Stimulated activated CD4-positive, alpha-beta T cell treated with anti-CD3 and anti-CD28 coated beads, Interleukin-4, amount 100 ng/mL, for 1 hour (primary cell): ENCODE measurements at regions not wholly inside any gene's neighbourhood (a gene's known extent, or its start where the extent isn't known, plus 50 kb on each side); places are given as distances from the start of the nearest gene placed in this dataset.
"Not testable (repeated sequence)": the region's sequence is repeated elsewhere in the genome, so short reads cannot be mapped to it uniquely, and the experiment has no call there.

Experiments
- DNase-seq: peaks from one replicate; pipeline ENCODE4 v3.0.0-alpha.2; 2020

DNA sequence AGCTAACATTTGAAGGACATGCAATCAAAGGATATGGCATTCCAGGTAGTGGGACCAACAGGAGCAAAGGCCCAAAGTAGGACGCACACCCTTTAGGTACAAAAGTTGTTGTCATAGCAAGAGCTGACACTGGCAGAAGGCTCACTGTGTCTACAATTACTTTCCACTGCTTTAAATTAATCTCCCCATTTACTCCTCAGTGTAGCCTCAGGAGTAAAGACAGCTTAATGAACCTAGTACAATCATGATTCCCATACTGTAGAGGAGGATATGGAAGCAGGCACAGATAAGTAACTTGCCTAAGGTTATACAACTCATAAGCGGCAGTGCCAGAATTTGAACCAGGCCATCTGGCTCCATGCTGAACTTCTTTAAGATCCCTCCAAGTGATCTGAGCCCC lies 212.9 kb upstream of the SFSWAP start:
- no peak for DNase-seq

DNA sequence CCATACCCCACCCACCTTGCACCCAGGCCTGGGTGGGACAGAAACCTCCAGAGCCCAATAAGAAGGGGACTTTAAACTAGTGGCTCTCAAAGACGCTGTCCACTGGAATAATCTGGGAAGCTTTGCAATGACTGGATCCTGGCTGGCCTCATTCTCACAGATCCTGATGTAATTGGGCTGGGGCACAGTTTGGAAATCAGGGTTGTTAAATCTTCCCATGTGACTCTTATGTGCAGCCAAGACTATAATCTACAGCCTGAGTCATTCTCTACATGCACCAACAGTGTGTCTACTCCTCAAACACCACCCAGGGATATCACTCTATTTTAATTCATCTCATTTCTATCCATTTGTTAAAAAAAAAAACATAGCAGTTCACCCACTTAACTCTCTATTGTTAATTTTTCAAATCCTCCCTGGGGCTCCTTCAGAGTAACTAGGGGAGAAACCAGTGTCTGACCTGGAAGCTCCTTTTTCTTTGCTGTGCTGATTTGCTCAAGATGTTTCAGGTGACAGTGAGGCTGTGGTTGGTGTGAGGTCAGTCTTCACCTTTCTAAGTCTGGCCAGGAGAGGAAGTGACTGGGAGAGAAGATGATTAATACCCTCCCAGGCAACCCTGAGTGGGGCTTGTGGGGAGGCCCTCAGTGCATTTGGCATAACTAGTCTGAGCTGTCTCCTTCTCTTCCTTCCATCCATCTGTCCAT lies 211.6 kb upstream of the SFSWAP start:
- DNase-seq = no peak

DNA sequence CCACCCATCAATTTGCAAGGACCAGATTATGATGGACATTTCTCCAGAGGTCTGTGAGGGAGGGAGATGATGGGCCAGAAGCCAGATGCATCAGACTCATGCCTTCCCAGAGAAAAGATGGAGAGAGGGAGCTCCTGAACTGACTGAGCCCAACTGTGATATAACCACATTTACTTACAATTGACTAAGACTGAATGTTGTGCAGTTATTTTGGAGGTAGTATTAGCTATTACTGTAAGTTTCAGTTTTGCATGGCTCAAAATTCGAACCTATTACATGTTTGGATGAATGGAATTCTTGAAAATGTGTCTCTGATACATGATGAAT lies 211.1 kb upstream of the SFSWAP start:
- no peak for DNase-seq

DNA sequence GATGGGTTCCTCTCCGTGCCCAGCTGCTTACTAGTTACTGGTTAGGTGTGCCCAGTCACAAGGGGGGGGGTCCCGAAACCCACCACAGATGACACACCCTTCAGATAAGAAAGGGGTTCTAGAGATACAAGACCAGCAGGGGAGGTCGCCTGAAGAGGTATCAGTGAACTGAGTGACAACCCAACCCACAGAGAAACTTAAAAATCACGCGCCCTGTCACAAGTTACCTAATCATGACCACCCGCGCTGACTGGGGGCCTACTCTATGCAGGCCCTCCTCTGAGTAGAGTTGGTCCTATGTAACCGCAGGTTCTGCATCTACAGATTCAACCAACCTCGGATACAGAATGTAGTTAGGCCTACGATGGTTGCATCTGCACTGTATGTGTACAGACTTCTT lies 210.3 kb upstream of the SFSWAP start:
- no peak for DNase-seq

DNA sequence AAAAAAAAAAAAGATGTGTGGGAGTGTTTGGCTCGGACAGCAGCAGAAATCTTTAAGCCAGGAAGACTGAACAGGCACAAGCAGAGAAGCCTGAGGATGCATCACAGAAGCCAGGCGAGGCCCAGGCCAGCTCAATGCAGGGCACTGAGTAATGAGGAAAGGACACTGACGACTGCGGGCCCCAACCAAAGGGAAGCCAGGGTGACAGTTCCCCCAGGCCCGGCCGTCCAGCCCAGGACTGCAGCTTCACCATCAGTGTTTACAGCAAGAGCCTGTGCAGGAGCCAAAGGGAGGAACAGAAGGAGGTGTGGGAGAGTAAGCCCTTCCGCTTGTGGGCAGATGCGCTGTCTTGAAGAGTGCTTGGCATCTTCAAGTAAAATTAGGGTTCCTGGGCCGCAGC lies 205.3 kb upstream of the SFSWAP start:
- DNase-seq = no peak

DNA sequence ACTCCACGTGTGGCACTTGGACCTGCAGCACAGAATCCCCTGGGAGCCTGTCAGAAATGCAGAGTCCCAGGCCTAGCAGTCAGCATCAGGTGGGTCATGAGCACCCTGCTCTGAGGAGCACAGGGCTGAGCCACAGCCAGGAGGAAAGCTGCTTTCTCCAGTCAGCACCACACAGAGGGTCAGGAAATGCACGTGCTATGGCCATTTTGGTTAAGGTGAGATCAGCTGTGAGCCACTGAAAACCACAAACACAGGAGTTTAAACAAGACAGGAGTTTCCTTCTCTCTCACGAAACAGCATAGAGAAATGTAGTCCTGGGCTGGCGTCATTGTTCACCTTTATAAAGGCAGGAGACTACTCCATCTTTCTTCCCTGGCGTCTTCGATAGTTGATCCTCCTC lies 204.5 kb upstream of the SFSWAP start:
- no peak for DNase-seq

DNA sequence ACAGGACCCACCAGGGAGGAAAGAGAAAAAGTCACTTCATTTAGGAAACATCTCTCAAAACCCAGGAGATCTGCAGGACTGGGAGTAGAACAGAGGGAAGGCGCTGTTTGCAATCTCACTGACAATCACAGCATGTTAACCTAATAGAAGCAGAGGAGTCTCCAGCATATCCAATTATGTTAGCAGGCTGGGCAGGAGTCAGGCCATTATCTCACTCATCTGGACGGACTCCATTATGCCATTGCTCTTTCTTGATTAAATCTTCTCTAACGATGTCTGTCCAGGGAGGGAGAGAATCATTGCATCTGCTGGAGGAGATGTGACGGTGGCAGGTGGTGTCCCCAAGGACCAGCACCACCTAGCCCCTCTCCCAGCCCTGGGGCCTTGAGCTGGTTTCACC lies 203.8 kb upstream of the SFSWAP start:
- no peak for DNase-seq

DNA sequence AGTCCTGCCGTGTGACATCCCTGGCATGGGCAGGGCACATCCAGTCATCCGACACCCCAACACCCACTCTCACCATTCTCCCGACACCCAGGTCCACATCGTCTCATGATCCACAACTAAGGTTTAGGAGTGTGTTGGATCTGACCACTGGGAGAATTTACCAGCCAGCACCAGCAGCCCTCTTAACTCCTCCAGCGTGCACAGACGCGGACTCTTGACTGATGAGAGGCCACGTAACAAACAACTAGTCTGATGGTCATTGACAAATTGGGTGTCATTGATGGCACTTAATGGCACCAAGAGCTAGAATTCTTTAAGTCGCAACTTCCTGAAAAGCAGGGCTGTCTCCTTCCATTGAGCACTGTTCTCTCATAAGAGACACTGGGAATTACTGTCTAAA lies 203.0 kb upstream of the SFSWAP start:
- DNase-seq = no peak

DNA sequence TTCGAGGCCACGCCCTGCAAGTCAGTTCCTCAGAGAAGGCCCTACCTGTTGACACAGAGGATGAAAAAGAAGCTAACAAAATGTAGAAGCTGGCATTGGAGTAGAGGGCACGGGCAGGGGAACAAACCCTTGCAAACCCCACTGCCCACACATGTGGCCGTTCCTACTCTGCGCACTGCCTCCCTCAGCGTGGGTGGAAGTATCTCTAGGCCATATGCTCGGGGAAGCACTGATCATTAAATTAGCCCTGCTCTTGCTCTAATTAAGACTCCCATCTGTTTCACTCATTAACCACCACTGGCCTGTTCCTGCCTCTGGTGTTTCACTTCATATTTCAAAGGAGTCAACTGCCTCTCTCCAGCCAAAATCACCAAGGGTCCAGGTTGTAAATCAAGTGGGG lies 201.2 kb upstream of the SFSWAP start:
- DNase-seq = no peak

DNA sequence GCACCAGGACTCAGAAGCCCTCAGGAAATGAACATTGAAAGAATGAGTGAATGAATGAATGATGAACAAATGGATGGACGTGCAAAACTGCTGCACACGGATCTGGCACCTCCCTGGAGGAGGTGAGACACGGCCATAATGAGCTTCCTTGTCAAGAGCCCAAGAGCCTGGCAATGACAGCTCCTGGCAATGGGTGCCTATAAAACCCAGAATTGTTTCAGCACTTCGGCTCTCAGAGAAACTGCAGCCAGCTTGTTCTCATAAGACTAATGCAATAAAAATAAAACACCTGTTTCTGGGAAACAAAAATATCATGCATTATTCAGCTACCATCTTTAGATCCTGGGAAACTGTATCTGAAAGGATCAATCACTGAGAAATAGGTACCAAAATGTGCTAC lies 200.5 kb upstream of the SFSWAP start:
- no peak for DNase-seq

DNA sequence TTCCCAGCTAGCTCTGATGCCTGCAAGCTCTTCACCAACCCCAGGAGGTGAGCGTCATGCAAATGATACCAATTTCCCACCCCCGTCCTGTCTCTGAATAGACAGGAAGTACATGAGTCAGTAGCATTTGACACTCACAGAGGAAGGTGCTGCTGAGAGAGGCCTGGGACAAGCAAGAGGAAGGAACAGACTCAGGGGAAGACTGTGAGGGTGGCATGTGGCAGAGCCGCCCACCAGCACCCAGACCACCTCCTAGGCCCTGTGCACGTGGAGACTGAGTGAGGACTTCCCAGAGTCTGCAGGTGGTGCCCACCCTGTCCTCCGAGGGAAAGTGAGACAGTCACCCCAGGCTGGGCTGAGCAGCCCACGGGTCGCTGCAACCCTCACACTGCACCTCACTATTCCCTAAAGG lies 199.5 kb upstream of the SFSWAP start:
- peak; percentile 40 for DNase-seq

DNA sequence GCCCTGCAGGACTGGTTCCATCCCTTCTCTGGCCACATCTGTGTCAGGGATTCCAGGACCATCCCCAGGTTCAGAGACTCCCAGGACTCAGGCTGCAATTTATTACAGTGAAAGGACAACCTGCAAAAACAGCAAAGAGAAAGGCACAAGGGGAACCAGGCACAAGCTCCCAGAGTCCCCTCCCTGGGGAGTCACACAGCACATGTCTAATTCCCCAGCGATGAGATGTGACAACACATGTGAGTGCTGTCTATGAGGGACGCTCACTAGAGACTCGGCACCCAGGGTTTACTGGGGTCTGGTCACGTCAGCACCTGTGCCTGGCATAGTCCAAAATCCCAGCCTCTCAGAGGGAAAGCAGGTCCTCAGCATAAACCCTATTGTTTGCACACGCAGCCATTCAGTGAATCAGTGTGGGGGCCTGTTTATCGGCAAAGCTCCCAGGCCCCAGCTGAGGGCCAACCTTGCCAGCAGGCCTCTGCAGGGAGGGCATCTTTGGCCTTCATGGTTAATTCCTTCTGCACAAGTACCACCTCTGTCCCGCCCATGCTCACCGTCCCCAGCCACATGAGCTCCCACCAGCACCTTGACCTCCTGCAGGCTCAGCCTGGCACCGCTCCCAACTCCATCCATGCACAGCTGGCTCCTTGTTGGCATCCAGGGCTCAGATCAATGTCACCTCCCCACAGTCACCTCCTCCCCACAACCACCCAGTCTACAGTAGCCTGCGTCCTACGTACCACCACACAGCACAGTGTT lies 198.9 kb upstream of the SFSWAP start:
- DNase-seq = no peak

DNA sequence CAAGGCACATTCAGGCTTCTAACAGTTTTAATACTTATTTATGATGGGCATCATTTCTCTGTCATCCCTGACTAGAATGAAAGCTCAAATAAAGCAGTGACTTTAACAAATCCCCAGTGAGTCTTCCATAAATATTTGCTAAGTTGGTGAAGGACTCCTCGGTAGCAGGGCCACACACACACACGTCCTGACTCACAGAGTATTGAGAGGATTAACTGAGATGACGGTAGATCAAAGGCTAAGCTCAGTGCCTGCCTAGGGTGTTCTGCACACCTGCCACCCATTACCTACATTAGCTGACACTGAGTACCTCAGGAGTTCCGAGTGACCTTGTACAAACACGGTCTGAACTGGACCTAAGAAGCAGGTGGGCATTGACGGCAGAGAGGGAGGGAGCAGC lies 197.3 kb upstream of the SFSWAP start:
- DNase-seq = no peak

DNA sequence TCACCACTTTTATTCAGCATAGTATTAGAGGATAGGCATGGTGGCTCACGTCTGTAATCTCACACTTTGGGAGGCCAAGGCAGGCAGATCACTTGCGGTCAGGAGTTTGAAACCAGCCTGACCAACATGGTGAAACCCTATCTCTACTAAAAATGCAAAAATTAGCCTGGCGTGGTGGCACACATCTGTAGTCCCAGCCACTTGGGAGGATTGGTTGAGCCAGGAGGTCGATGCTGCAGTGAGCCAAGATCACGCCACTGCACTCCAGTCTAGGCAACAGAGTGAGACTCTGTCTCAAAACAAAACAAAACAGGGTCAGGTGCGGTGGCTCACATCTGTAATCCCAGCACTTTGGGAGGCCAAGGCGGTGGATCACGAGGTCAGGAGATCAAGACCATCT lies 190.3 kb upstream of the SFSWAP start:
- DNase-seq = not testable (repeated sequence)

DNA sequence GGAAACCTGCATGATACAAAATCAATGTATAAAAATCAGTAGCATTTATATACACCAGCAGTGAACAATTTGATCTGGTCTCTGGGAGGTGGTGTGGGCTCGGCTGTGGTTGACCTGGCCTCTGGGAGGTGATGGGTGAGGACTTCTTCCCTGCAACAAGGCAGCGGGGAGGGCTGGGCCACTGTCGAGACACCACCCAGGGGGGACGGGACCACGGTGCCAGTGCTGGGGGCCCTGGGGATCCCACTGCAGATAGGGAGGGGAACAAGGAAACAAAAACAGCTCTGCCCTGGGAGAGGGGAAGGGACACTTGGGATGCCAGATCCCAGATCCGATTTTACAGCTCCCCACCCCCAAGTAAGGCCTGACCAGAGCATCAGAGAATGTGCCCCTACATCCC lies 189.6 kb upstream of the SFSWAP start:
- no peak for DNase-seq

DNA sequence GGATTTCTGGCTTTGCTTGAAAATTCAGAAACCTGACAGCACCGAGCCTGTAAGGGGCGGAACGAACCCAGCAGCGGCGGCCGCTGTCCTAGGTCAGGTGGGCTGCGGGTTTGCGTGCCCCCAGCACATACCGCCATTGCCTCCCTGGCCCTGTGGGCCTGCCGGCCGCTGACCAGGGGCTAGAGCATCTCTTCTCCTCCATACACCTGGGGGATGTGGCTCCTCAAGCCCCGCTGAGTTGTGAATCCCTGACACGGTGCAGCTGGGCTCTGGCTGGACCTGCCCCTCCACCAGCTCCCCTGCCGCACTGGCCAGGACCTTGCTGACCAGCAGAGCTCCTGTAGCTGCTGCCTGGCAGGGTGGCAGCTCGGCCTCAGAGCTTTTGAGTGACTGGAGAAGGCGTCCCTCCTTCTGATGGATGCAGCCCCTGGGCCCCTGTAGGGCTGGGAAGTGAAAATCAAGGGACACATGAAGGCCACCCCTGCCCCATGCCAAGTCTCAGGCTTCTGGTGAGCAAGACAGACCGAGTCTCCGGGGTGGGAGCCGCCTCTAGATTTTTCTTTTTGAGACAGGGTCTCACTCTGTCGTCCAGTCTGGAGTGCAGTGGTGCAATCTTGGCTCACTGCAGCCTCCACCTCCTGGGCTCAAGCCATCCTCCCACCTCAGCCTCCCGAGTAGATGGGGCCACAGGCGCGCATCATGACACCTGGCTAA lies 184.9 kb upstream of the SFSWAP start:
- no peak for DNase-seq

DNA sequence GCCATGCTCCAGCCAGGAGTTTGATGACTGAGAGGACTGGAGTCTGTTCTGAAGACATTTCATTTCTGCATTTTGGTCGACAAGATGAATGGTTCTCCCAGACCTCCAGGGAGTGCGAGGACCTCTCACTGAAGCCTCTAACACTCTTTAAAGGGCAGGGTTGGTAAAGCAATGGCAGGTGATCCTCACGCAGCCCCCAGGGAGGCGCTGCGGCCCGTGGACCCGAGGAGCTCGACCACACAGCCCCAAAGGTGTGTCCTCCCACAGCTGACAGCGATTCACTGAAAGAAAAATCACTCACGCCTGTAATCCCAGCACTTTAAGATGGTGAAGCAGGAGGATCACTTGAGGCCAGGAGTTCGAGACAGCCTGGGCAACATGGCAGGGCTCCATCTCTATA lies 183.8 kb upstream of the SFSWAP start:
- no peak for DNase-seq

DNA sequence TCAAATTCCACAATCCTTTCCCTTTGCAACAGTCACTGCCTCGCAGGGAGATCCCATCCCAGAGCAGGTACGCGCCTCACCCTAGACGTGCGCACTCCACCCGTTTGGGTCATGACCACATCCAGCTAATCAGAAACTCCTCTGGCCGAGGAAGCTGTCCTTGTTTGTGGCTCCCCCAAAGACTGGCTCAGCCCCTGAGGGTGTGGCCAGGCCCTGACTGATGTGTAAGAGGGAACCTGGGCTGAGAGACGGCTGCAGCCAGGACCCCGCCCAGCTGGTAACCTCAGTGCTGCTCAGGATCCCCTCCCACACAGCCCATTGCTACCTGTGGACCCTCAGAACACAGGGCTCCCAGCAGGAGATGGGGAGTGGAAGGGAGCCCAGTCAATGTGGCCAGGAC lies 183.2 kb upstream of the SFSWAP start:
- no peak for DNase-seq

DNA sequence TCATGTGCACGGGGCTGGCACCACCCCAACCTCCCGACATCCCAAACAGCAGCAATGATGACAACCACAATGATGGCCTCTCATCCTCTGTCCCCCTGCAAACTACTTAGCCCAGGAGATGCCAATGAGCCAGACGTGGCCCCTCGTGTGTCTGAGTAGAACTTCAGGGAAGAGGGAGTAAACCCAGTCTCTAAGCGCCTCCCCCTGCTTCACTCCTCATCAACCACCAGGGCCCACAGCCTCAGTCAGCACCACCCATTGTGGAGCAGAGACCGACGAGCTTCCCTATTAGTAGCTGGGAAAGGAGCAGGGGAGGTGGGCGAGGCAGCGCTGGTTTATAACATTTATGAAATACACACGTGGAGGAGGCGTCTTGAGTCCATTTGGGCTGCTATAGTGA lies 182.7 kb upstream of the SFSWAP start:
- no peak for DNase-seq

DNA sequence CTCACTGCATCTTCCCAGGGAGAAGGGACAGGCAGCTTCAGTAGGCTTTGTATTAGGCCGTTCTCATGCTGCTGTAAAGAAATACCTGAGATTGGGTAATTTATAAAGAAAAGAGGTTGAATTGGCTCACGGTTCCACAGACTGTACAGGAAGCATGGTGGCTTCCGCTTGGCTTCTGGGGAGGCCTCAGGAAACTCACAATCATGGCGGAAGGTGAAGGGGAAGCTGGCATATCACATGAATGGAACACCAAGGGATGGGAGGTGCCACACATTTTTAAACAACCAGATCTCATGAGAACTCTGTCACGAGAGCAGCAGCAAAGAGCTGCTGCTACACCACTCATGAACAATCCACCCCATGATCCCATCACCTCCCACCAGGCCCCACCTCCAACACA lies 182.2 kb upstream of the SFSWAP start:
- no peak for DNase-seq

DNA sequence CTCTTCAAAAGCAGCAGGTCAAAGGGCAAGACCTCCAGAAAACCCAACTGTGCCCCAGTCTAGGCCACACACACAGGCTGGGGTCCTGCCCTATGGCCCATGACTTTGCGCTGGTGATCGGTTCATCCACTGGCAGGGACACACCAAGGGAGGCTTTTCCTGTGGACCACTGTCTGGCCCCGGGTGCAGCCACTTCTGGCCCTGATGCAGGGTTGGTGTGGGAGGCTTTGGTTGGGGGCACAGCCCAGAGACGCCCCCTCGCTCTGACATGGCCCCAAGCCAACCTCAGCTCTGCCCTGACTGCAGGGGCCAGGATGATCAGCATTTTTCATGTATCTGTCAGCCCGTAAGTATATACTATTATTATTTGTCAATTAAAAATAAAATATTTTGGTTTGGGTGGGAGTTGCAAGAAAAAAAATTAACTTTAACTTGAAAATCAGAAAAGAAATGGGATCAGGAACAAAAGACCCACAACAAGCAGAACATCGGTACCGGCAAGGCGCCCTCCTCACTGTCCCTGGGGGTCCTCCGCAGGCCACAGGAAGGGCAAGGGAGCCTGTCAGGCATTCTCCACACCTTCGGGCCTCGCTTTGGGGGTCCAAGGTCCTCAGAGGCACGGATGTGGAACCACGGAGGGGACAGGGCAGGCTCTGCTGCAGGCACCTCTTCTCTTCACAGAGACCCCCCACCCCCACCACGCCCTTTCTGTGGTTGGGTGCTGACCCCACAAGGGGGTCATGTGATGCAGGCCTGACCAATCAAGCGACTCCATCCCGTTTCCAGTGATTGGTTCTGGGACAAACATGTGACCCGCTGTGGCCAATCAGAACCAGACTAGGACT lies 181.5 kb upstream of the SFSWAP start:
- DNase-seq = no peak

DNA sequence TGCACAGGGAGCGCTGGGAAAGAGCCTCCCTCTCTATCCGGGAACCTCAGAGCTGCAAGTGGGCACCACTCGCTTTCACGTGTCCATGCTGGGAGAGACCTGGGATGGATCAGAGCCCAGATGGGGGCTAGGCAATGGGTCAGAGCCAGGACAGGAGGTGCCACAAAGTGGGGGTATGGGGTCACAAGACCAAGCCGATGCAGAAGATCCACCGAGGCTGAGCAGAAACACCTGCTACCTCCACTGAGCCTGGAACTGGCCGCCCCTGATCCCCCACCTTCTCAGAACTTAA lies 180.9 kb upstream of the SFSWAP start:
- no peak for DNase-seq

DNA sequence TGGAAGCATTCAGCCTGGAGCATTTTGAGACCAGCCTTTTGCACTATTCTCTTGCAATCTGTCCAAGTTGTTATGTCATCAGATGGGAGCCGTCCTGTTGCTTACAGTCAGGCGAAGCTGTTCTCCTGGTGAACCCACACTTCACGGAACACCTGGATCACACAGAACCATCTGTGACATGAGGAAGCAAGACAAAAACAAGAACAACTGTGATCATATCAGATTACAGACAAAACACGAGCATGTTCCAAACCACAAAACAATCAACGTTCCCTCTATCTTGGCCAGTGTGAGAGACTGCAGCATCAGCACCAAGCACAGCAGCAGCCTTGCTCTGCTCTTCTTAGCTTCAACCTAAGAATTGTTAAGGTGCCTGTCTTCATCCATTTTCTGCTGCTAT lies 180.5 kb upstream of the SFSWAP start:
- DNase-seq = no peak

DNA sequence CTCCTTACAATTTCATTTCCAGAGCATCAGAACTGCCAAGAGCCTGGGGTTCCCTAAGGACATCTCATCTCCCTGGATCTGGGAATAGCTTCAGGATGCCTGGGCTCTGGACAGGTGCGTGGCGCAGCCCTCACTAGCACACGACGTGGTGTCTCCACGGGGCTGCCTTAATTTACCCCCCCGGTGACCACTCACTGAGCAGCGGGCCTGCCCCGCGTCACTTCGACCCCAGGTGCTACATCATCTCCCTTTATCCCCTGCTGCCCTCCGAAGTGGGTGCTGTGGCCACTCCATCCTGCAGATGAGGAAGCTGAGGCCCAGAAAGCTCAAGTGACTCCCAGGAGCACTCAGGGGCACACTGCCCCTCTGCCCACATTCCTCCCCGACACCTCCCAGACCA lies 177.8 kb upstream of the SFSWAP start:
- no peak for DNase-seq
